GM23338 (cell line): ENCODE measurements at regions not wholly inside any gene's neighbourhood (a gene's known extent, or its start where the extent isn't known, plus 50 kb on each side); places are given as distances from the start of the nearest gene placed in this dataset.

Source experiments
- ATAC-seq: fragments of 200-7000 bp; cut with Tn5 transposase; 3 replicates; pipeline ENCODE4 v1.9.1; 2020
- DNase-seq: peaks from one replicate; pipeline ENCODE4 v3.0.0-alpha.2; 2015; ENCODE audit warnings: low spot score
- H2AFZ ChIP-seq: fragments of 200-600 bp; sonication (generic); 2 replicates; pipeline ENCODE4 v1.8.0; 2016; ENCODE audit warnings: antibody characterized with exemption, mild to moderate bottlenecking, moderate library complexity
- H3F3A ChIP-seq: fragments of 200-600 bp; sonication (generic); replicated peaks from 2 replicates; pipeline ENCODE4 v1.8.0; 2017; ENCODE audit warnings: antibody characterized with exemption, mixed run types, low read depth
- H3K27ac ChIP-seq: fragments of 200-600 bp; sonication (generic); 2 replicates; pipeline ENCODE4 v1.6.1; 2016; ENCODE audit warnings: low read depth
- H3K27me3 ChIP-seq: fragments of 200-600 bp; sonication (generic); 2 replicates; pipeline ENCODE4 v1.8.0; 2016; ENCODE audit warnings: mild to moderate bottlenecking, mixed run types, moderate library complexity; ENCODE audit not compliant: insufficient read depth
- H3K36me3 ChIP-seq: fragments of 200-600 bp; sonication (generic); 2 replicates; pipeline ENCODE4 v1.8.0; 2016; ENCODE audit warnings: mild to moderate bottlenecking; ENCODE audit not compliant: insufficient read depth
- H3K4me1 ChIP-seq: fragments of 200-600 bp; sonication (generic); 2 replicates; pipeline ENCODE4 v1.8.0; 2016; ENCODE audit warnings: mild to moderate bottlenecking, moderate library complexity; ENCODE audit not compliant: insufficient read depth
- H3K4me2 ChIP-seq: fragments of 200-600 bp; sonication (generic); 2 replicates; pipeline ENCODE4 v1.7.1; 2017; ENCODE audit warnings: mixed run types
- H3K4me3 ChIP-seq: fragments of 200-600 bp; sonication (generic); 2 replicates; pipeline ENCODE4 v1.6.1; 2016; ENCODE audit warnings: mixed run types
- H3K79me2 ChIP-seq: fragments of 200-600 bp; sonication (generic); replicated peaks from 2 replicates; pipeline ENCODE4 v1.8.0; 2017; ENCODE audit warnings: mild to moderate bottlenecking; ENCODE audit not compliant: insufficient read depth
- H3K9me2 ChIP-seq: fragments of 200-600 bp; sonication (generic); 2 replicates; pipeline ENCODE4 v1.8.0; 2017; ENCODE audit not compliant: insufficient read depth
- H4K20me1 ChIP-seq: fragments of 200-600 bp; sonication (generic); replicated peaks from 2 replicates; pipeline ENCODE4 v1.8.0; 2017; ENCODE audit warnings: mild to moderate bottlenecking; ENCODE audit not compliant: insufficient read depth
- H3K27ac Mint-ChIP-seq: 2 replicates; pipeline ENCODE4 v1.8.0; 2020; ENCODE audit warnings: inconsistent platforms, mild to moderate bottlenecking, moderate library complexity, mixed read lengths
- H3K27me3 Mint-ChIP-seq: 3 replicates; pipeline ENCODE4 v1.8.0; 2022; ENCODE audit warnings: low read depth, mild to moderate bottlenecking, moderate library complexity, mixed read lengths, inconsistent platforms; ENCODE audit not compliant: insufficient read depth, poor library complexity
- H3K36me3 Mint-ChIP-seq: 3 replicates; pipeline ENCODE4 v1.8.0; 2021; ENCODE audit warnings: low read depth, mild to moderate bottlenecking, inconsistent platforms, moderate library complexity, mixed read lengths
- H3K4me1 Mint-ChIP-seq: 3 replicates; pipeline ENCODE4 v1.8.0; 2020; ENCODE audit warnings: mild to moderate bottlenecking, inconsistent platforms, mixed read lengths
- H3K4me3 Mint-ChIP-seq: 3 replicates; pipeline ENCODE4 v1.8.0; 2021; ENCODE audit warnings: moderate library complexity, mild to moderate bottlenecking, inconsistent platforms, mixed read lengths
- H3K9me3 Mint-ChIP-seq: 3 replicates; pipeline ENCODE4 v1.8.0; 2020; ENCODE audit warnings: moderate library complexity, mild to moderate bottlenecking, inconsistent platforms, mixed read lengths
- CTCF ChIP-seq, 2 experiments: fragments of 200-600 bp in 1 of 2; sonication (generic) in 1 of 2; conservative IDR thresholded peaks; 2 replicates each; pipeline versions ENCODE4 v1.5.1 to v1.6.1; 2016 to 2017; ENCODE audit warnings: antibody characterized with exemption in 2 of 2, low read depth in 2 of 2, mild to moderate bottlenecking in 2 of 2, moderate library complexity in 1 of 2
- JUNB ChIP-seq: IDR thresholded peaks from one replicate; pipeline ENCODE4 v1.6.1; 2016; ENCODE audit warnings: antibody characterized with exemption; ENCODE audit not compliant: unreplicated experiment
- ZNF331 ChIP-seq: fragments of 250-450 bp; sonication (Bioruptor Pico); IDR thresholded peaks from 2 replicates; pipeline ENCODE4 v1.5.0; 2020; ENCODE audit warnings: low read depth, mild to moderate bottlenecking, moderate library complexity
- TF ChIP-seq, protein P1 (sequence below): IDR thresholded peaks from one replicate; pipeline ENCODE4 v1.6.1; 2018; ENCODE audit warnings: antibody characterized with exemption; ENCODE audit not compliant: unreplicated experiment

DNA sequence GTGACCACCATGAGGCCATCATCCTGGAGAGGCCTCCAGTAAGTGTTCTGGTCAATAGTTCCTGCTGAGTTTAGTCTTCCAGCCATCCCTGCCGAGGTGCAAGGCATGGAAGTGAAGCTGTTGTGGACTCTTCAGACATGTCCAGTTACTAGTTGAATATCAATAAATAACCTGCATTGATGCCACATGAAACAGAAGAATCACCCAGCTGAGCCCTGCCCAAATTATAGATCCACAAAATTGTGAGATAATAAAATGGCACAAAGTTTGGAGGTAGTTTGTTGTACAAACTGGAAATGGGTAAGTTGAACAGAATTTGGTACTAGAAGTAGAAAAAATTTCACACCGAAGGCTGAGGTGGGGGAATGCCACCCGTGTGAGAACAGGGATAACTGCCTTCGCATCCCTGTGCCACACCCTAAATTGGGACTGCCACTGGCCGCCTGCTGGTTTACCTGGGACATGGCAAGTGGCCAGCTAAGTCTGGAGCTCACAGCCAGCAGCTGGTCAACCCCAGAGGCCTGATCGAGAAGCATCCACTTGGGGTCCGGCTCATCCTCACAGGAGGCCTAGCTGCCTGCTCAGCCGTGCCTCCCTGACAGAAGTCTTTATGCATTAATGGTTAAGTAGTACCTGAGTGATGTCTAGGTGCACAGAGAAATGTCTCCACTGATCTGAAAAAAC lies 184.5 kb downstream of the SPRY1 start:
- H3K9me2 ChIP-seq: peaks cover 11% of the 10 kb centered on the region; the same call in 1 of the 2 replicates
- Mint-ChIP-seq H3K27me3 (no peaks in the 10 kb centered on the region), H3K36me3 (peaks cover 14% of the 10 kb centered on the region), H3K9me3 (peaks cover 18% of the 10 kb centered on the region), H3K4me3 (no peak overlapping the region), H3K27ac (no peak overlapping the region), H3K4me1 (peaks cover 5% of the 10 kb centered on the region)
- H3K4me3 ChIP-seq: no peak overlapping the region
- no peaks in the 10 kb centered on the region for H3K27me3 ChIP-seq
- TF ChIP-seq JUNB (no peak), ZNF331 (peak; percentile 98), CTCF (conservative IDR thresholded peaks at IDR 0.05; ENCODE audit: low read depth in 2 of 2) (peak in 1 of 2 experiments; percentile 21; a peak in 2 of 4 replicates)
- H3K4me1 ChIP-seq: peaks cover 7% of the 10 kb centered on the region; the same call in 1 of the 2 replicates
- ATAC-seq: no peak
- no peak overlapping the region for H3K27ac ChIP-seq
- no peaks in the 10 kb centered on the region for H3K79me2 ChIP-seq
- H2AFZ ChIP-seq: no peak overlapping the region
- no peaks in the 10 kb centered on the region for H4K20me1 ChIP-seq
- DNase-seq: peak; percentile 17
- H3K36me3 ChIP-seq: peaks cover 5% of the 10 kb centered on the region
- H3K4me2 ChIP-seq: no peak overlapping the region
- no peaks in the 10 kb centered on the region for H3F3A ChIP-seq

GRCh38 chr4:123581802-123582201 lies 185.2 kb downstream of the SPRY1 start:
- TF ChIP-seq ZNF331: no peak
- Mint-ChIP-seq H3K4me3 (no peak overlapping the region), H3K27ac (no peak overlapping the region), H3K9me3 (peaks cover 18% of the 10 kb centered on the region), H3K36me3 (peaks cover 14% of the 10 kb centered on the region), H3K27me3 (no peaks in the 10 kb centered on the region), H3K4me1 (peaks cover 5% of the 10 kb centered on the region)
- H3K9me2 ChIP-seq: peaks cover 11% of the 10 kb centered on the region; the same call in 1 of the 2 replicates
- no peaks in the 10 kb centered on the region for H3K79me2 ChIP-seq
- no peak overlapping the region for H3K4me3 ChIP-seq
- H3K4me2 ChIP-seq: no peak overlapping the region
- no peaks in the 10 kb centered on the region for H4K20me1 ChIP-seq
- no peaks in the 10 kb centered on the region for H3F3A ChIP-seq
- H3K27me3 ChIP-seq: no peaks in the 10 kb centered on the region
- ATAC-seq (no peak), DNase-seq (no peak)
- no peak overlapping the region for H2AFZ ChIP-seq
- peaks cover 5% of the 10 kb centered on the region for H3K36me3 ChIP-seq
- no peak overlapping the region for H3K27ac ChIP-seq
- peaks cover 7% of the 10 kb centered on the region; the same call in 1 of the 2 replicates for H3K4me1 ChIP-seq

- no peaks in the 10 kb centered on the region for H4K20me1 ChIP-seq
- Mint-ChIP-seq H3K27ac (no peak overlapping the region), H3K36me3 (peaks cover 14% of the 10 kb centered on the region), H3K4me1 (peaks cover 5% of the 10 kb centered on the region), H3K4me3 (no peak overlapping the region), H3K27me3 (no peaks in the 10 kb centered on the region), H3K9me3 (peaks cover 18% of the 10 kb centered on the region)
- H3F3A ChIP-seq: no peaks in the 10 kb centered on the region
- no peaks in the 10 kb centered on the region for H3K27me3 ChIP-seq
- no peak overlapping the region for H2AFZ ChIP-seq
- TF ChIP-seq, protein P1, sequence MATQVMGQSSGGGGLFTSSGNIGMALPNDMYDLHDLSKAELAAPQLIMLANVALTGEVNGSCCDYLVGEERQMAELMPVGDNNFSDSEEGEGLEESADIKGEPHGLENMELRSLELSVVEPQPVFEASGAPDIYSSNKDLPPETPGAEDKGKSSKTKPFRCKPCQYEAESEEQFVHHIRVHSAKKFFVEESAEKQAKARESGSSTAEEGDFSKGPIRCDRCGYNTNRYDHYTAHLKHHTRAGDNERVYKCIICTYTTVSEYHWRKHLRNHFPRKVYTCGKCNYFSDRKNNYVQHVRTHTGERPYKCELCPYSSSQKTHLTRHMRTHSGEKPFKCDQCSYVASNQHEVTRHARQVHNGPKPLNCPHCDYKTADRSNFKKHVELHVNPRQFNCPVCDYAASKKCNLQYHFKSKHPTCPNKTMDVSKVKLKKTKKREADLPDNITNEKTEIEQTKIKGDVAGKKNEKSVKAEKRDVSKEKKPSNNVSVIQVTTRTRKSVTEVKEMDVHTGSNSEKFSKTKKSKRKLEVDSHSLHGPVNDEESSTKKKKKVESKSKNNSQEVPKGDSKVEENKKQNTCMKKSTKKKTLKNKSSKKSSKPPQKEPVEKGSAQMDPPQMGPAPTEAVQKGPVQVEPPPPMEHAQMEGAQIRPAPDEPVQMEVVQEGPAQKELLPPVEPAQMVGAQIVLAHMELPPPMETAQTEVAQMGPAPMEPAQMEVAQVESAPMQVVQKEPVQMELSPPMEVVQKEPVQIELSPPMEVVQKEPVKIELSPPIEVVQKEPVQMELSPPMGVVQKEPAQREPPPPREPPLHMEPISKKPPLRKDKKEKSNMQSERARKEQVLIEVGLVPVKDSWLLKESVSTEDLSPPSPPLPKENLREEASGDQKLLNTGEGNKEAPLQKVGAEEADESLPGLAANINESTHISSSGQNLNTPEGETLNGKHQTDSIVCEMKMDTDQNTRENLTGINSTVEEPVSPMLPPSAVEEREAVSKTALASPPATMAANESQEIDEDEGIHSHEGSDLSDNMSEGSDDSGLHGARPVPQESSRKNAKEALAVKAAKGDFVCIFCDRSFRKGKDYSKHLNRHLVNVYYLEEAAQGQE: no peak
- no peak for DNase-seq
- peaks cover 7% of the 10 kb centered on the region; the same call in 1 of the 2 replicates for H3K4me1 ChIP-seq
- no peak overlapping the region for H3K27ac ChIP-seq
- no peak for ATAC-seq
- H3K4me3 ChIP-seq: no peak overlapping the region
- no peak overlapping the region for H3K4me2 ChIP-seq
- no peaks in the 10 kb centered on the region for H3K79me2 ChIP-seq
- peaks cover 11% of the 10 kb centered on the region; the same call in 1 of the 2 replicates for H3K9me2 ChIP-seq
- peaks cover 5% of the 10 kb centered on the region for H3K36me3 ChIP-seq
Observed at GRCh38 chr4:123583043-123583442, 186.4 kb downstream of the SPRY1 start.
